ENCODE measurements at regions not wholly inside any gene's neighbourhood (a gene's known extent, or its start where the extent isn't known, plus 50 kb on each side); places are given as distances from the start of the nearest gene placed in this dataset.
"Not testable (repeated sequence)": the region's sequence is repeated elsewhere in the genome, so short reads cannot be mapped to it uniquely, and the experiment has no call there.

- DNase-seq (ENCODE audit: low read depth): no peak
Measured at GRCh38 chr17:51387986-51388385, 127.6 kb downstream of the UTP18 start.

- DNase-seq (ENCODE audit: low read depth): no peak
Measured at GRCh38 chr17:51389875-51390274, 129.5 kb downstream of the UTP18 start.

DNA sequence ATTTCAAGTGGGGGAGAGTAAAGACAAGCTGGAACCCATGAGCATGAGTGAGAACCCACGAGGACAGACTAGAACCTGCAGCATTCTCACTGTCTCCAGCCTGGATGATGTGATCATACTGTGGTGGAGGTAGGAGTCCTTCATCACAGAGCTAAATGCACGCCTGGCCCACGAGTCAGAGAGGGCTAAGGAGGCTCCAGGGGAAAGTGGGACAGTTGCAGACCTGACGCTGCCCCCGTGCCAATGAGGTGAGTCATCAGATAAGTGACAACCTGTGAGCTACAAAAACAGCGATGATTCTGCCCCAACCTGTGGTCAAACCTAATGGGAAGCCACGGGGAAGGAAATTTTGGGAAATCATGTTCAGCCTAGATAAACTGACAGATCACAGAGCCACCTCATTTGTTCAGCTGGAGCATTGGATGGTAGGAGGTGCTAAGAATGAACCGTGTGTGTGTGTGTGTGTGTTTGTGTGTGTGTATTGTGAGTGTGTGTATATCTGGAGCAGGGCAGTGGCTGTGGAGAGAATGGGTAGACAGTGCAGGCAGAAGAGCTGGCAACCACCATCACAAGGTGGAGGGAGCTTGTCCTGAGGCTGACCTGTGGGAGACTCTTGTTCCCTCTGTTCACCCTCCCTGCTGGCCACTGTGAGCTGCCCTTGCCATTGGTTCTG is 131.8 kb downstream of the UTP18 start:
- DNase-seq (ENCODE audit: low read depth): no peak

- no peak for DNase-seq (ENCODE audit: low read depth)
Measured at GRCh38 chr17:51395621-51396020, 135.3 kb downstream of the UTP18 start.

- peak; percentile 95 for DNase-seq (ENCODE audit: low read depth)
Measured at GRCh38 chr17:51397361-51398127, 137.2 kb downstream of the UTP18 start.

GRCh38 chr17:51398128-51398525 is 137.8 kb downstream of the UTP18 start:
- DNase-seq (ENCODE audit: low read depth): no peak

DNA sequence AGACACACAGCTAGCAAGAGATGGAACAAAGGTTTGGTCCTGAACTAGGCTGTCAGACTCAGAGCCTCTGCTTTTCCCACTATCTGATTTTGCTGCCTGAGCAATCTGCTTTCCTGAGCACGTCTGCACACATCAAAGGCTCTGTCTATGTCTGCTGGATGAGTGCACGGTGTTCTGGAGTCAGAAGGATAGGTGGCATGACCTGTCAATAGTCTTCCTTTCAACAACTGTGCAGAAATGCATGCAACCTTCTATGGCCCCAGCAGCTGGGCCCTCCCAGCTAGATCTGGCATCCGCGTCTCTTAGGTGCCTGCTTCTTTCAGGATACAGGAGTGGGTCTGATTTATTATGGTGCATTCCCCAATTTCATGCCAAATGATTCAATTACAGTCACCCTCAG is 138.3 kb downstream of the UTP18 start:
- no peak for DNase-seq (ENCODE audit: low read depth)

GRCh38 chr17:51401279-51401678 is 140.9 kb downstream of the UTP18 start:
- no peak for DNase-seq (ENCODE audit: low read depth)

- no peak for DNase-seq (ENCODE audit: low read depth)
Measured at GRCh38 chr17:51402899-51403298, 142.6 kb downstream of the UTP18 start.

DNA sequence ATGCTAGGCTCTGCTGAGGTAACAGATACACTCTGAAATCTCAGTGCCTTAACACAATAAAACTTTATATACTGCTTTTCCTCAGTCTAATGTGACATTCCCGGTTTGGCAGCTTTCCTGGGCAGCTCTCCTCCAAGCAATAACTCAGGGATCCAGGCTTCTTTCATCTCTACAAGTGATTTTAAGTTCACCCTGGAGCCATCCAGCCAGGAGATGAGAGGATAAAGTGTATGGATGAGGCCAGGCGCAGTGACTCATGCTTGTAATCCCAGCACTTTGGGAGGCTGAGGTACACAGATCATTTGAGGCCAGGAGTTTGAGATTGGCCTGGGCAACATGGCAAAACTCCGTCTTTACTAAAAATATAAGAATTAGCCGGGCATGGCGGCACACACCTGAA is 147.2 kb downstream of the UTP18 start:
- no peak for DNase-seq (ENCODE audit: low read depth)

- no peak for DNase-seq (ENCODE audit: low read depth)
Measured at GRCh38 chr17:51419476-51419875, 159.1 kb downstream of the UTP18 start.

GRCh38 chr17:51421525-51421924 is 161.2 kb downstream of the UTP18 start:
- DNase-seq (ENCODE audit: low read depth): no peak

DNA sequence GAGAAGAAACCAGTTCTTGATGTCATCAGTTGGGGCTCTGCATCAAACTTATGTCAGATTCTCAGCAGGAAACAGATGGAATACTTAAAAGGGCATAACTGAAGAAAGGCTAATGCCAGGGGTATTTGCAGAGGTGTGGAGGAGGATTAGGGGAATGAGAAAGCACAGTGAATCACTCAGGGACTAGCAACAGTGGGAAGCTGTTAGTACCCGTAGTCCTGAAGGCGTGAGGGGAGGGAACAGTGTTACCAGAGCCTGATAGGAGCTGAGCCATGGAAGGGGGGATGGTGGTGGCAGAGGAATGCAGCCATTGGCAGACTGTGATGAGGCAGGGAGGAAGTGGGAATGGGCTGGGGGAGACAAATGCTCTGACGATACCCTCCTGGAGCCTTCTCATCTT is 162.3 kb downstream of the UTP18 start:
- peak; percentile 67 for DNase-seq (ENCODE audit: low read depth)

DNA sequence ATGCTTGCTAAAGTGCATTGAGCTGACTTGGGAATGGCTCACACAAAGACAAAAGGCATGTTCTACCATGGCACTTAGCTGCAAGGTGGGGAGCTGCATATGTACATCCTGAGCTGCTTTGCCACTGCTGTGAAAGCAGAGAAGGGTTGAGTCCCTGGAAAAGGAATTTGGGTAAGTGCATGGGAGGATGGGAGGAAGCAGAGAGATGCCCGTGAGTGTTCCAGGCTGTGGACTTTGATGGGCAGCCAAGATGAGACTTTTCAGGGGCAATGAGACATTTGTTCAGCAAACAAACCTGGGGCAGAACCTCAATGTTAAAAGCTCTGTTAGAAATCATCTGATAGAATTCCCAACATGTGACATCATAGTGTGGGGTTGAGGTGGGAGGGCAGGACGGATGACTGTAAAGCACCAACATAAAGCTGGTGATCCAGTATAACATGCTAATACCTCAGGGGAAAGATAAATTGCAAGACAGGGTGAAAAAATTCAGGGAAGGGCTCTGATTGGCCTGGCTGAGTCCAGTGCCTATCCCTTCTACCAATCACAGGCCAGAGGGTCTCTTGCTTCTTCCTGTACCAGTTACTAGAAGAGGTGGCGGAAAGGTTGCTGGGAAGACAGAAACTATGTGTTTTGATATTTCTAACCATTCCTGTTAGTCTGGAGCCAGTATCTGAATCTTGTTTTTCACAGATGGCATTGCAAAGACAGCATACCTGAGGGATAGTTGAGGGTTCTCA is 163.2 kb downstream of the UTP18 start:
- peak; percentile 46 for DNase-seq (ENCODE audit: low read depth)

- DNase-seq (ENCODE audit: low read depth): no peak
Measured at GRCh38 chr17:51425773-51426172, 165.4 kb downstream of the UTP18 start.

DNA sequence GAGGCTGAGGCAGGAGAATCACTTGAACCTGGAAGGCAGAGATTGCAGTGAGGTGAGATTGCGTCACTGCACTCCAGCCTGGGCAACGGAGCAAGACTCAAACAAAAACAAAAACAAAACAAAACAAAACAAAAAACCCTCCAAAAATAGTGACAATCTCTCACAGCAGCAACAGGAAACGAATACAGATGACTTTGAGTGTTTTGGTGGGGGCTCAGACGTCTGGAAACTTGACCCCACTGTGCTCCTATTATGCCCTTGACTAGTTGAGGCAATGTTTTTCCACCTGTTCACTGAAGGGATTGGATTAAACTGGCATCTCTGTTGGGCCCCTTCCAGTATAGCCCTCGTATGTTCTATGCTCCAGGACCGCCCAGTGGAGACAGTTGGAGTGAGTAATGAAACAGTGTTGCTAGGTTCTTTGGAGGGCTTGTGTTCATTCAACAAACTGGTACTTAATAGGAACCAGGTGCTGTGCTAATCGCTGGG is 167.0 kb downstream of the UTP18 start:
- DNase-seq (ENCODE audit: low read depth): no peak

DNA sequence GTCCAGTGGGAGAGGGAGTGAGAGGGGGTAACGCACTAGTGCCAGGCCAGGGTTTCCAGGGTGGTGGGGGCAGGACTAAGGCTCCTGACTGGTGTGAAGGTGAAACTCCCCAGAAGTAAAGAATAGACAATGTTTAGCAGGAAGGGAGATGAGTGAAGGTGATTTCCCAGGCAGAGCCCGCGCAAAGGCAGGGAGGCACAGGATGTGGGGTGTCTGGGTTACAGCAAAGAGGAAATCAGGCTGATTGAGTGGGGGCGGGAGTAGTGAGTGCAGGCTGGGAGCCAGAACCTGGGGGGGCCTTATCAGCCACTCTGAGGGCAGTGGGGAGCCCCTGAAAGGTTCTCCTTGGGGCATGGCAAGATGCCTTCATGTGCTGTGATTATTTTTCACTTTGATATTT is 167.5 kb downstream of the UTP18 start:
- peak; percentile 21 for DNase-seq (ENCODE audit: low read depth)

GRCh38 chr17:51428668-51429495 is 168.5 kb downstream of the UTP18 start:
- DNase-seq (ENCODE audit: low read depth): no peak

- not testable (repeated sequence) for DNase-seq (ENCODE audit: low read depth)
Measured at GRCh38 chr17:51429938-51430337, 169.6 kb downstream of the UTP18 start.

DNA sequence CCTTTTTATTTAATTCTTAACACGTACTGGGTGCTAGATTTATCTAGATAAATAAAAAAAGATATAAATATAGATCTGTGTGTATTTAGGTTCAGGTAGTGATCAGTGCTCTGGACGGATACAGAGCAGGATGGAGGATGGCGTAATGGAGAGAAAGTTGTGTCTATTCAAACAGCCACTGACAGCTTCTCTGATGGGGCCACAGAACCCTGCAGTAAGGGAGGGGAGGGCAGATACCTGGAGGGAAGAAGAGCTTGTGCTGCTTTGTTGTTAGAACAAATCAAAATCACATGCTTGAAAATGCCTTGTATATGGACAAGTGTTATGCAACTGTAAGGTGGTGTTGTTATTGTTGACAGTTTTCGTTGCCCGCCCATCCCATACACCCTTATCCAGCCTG is 170.2 kb downstream of the UTP18 start:
- DNase-seq (ENCODE audit: low read depth): no peak

- DNase-seq (ENCODE audit: low read depth): peak; percentile 65
Measured at GRCh38 chr17:51434434-51435170, 174.3 kb downstream of the UTP18 start.

Data from HT1080 (cell line).